Progenitor cell of endocrine pancreas (in vitro differentiated cells): ENCODE measurements at regions not wholly inside any gene's neighbourhood (a gene's known extent, or its start where the extent isn't known, plus 50 kb on each side); places are given as distances from the start of the nearest gene placed in this dataset.

Experiments
- DNase-seq: peaks from one replicate; pipeline ENCODE4 v3.0.0; 2021; ENCODE audit warnings: low spot score; ENCODE audit not compliant: unreplicated experiment
- H3K27ac Mint-ChIP-seq: 2 replicates; pipeline ENCODE4 v1.8.0; 2021; ENCODE audit warnings: mild to moderate bottlenecking, moderate library complexity, mixed read lengths
- H3K27me3 Mint-ChIP-seq: 2 replicates; pipeline ENCODE4 v1.8.0; 2021; ENCODE audit warnings: mixed read lengths
- H3K36me3 Mint-ChIP-seq: 2 replicates; pipeline ENCODE4 v1.8.0; 2022; ENCODE audit warnings: mixed read lengths; ENCODE audit not compliant: insufficient read depth
- H3K4me1 Mint-ChIP-seq: 2 replicates; pipeline ENCODE4 v1.8.0; 2021; ENCODE audit warnings: low read depth, mixed read lengths
- H3K4me3 Mint-ChIP-seq: 2 replicates; pipeline ENCODE4 v1.8.0; 2021; ENCODE audit warnings: low read depth, mild to moderate bottlenecking, moderate library complexity, mixed read lengths
- H3K9me3 Mint-ChIP-seq: 2 replicates; pipeline ENCODE4 v1.8.0; 2021; ENCODE audit warnings: low read depth, mixed read lengths
- TF ChIP-seq, protein P1 (sequence below): fragments of 200-600 bp; sonication (generic); IDR thresholded peaks from one replicate; pipeline ENCODE4 v1.5.0; 2021; ENCODE audit warnings: antibody characterized with exemption, mild to moderate bottlenecking; ENCODE audit not compliant: unreplicated experiment

DNA sequence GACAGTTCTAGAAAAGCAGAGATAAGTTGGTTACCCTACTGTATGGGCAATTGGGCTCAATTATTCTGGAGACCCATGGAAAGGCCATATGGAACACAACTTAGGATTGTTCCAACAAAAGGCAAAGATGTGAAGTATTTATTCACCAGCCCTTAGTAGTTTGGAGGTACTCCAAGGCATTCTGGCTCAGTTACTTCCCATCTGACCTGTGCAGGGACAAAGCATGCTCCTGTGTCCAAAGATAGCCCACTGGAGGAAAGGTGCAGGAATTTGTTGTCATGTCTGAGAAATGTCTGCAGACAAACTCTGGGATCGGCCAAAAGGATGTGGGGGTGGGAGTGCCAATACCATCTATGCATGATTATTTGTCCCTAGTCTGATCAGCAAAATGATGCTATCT, 279.5 kb upstream of the PTGER4 start:
- H3K4me1 Mint-ChIP-seq = no peaks in the 10 kb centered on the region
- no peaks in the 10 kb centered on the region for H3K27me3 Mint-ChIP-seq
- no peak overlapping the region for H3K4me3 Mint-ChIP-seq
- no peak overlapping the region for H3K27ac Mint-ChIP-seq
- TF ChIP-seq, protein P1, sequence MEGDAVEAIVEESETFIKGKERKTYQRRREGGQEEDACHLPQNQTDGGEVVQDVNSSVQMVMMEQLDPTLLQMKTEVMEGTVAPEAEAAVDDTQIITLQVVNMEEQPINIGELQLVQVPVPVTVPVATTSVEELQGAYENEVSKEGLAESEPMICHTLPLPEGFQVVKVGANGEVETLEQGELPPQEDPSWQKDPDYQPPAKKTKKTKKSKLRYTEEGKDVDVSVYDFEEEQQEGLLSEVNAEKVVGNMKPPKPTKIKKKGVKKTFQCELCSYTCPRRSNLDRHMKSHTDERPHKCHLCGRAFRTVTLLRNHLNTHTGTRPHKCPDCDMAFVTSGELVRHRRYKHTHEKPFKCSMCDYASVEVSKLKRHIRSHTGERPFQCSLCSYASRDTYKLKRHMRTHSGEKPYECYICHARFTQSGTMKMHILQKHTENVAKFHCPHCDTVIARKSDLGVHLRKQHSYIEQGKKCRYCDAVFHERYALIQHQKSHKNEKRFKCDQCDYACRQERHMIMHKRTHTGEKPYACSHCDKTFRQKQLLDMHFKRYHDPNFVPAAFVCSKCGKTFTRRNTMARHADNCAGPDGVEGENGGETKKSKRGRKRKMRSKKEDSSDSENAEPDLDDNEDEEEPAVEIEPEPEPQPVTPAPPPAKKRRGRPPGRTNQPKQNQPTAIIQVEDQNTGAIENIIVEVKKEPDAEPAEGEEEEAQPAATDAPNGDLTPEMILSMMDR = no peak
- DNase-seq = no peak
- no peaks in the 10 kb centered on the region for H3K36me3 Mint-ChIP-seq
- no peaks in the 10 kb centered on the region for H3K9me3 Mint-ChIP-seq

DNA sequence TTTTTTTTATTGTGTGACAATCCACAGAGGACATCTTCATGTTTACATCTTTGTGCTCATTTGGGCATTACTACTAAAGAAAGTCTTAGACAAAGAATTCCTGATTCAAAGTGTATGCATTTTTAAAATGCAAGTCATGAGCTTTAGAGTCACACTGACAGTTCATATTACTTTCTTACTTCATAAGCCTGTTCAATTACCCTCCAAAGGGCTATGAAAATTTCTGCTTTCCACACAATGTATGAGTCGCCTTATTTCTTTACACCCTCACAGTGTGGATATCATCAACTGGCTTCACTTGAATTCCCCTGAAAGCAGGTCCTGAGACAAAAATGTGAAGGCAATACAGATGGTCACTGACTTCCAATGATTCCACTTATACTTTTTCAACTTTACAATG, 280.4 kb upstream of the PTGER4 start:
- H3K4me3 Mint-ChIP-seq = no peak overlapping the region
- H3K9me3 Mint-ChIP-seq = no peaks in the 10 kb centered on the region
- TF ChIP-seq, protein P1 = no peak
- no peak for DNase-seq
- no peaks in the 10 kb centered on the region for H3K4me1 Mint-ChIP-seq
- no peaks in the 10 kb centered on the region for H3K36me3 Mint-ChIP-seq
- no peak overlapping the region for H3K27ac Mint-ChIP-seq
- H3K27me3 Mint-ChIP-seq = no peaks in the 10 kb centered on the region

DNA sequence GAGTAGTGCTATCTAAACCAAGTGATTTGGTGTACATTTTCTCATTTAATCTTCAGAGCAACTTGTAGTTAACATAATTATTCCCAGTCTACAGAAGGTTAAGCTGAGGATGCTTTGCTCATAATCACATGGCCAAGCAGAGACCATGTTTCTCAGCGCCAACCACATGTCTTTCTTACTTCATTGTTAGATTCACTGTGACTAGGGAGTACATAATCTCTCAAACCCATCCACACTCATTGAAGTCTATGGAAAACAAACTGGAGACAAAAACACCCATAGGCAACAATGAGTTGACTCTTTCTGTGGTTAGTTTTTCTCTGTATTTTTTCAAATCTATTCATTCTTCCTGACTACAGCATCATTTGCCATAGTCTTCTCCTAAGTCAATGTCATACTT, 281.7 kb upstream of the PTGER4 start:
- TF ChIP-seq, protein P1 = no peak
- no peaks in the 10 kb centered on the region for H3K9me3 Mint-ChIP-seq
- DNase-seq = no peak

DNA sequence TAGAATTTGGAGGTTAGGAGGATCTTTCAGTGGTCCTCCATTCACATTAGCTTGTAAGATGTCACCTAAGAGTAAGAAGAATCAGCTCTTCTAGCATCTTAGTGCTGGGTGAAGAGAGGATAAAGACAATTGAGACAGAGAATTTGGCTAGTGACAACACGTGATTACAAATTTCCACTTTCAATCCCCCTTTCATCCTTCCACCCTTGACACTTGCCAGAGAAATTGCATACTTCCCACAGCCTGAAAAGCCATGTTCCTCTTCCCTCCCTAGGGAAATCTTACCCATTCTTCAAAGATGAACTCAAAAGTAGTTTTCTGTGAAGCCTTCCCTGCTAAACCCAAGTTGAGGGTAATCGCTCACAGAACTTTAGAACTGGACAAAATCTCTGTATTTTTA, 282.6 kb upstream of the PTGER4 start:
- H3K4me1 Mint-ChIP-seq = no peaks in the 10 kb centered on the region
- TF ChIP-seq, protein P1 = no peak
- H3K4me3 Mint-ChIP-seq = no peak overlapping the region
- H3K27ac Mint-ChIP-seq = no peak overlapping the region
- DNase-seq = no peak
- no peaks in the 10 kb centered on the region for H3K36me3 Mint-ChIP-seq
- no peaks in the 10 kb centered on the region for H3K27me3 Mint-ChIP-seq
- no peaks in the 10 kb centered on the region for H3K9me3 Mint-ChIP-seq

More for the DNA sequence above, 281.7 kb upstream of the PTGER4 start:
- no peaks in the 10 kb centered on the region for H3K27me3 Mint-ChIP-seq
- no peaks in the 10 kb centered on the region for H3K4me1 Mint-ChIP-seq
- H3K27ac Mint-ChIP-seq = no peak overlapping the region
- no peak overlapping the region for H3K4me3 Mint-ChIP-seq
- no peaks in the 10 kb centered on the region for H3K36me3 Mint-ChIP-seq

DNA sequence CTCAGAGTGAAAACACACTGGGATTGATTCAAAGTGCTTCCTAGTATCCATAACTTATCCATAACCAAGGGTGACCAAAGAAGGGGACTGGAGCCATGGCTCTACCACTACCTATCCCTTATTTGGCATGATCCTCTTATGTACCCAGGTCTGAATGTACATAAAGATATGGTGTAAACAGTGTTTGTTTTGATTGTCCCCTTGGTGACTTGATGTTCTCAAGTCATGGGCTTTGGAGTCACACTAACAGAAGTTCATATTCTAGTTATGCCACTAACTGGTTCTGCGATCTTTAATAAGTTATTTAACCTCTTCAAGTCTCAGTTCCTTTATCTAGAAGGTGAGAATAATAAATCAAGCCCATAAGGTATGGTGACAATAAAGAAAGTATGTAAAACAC, 283.4 kb upstream of the PTGER4 start:
- no peaks in the 10 kb centered on the region for H3K4me1 Mint-ChIP-seq

More for the DNA sequence above, 283.4 kb upstream of the PTGER4 start:
- no peak for DNase-seq
- no peak overlapping the region for H3K27ac Mint-ChIP-seq
- no peak overlapping the region for H3K4me3 Mint-ChIP-seq
- TF ChIP-seq, protein P1 = no peak
- no peaks in the 10 kb centered on the region for H3K27me3 Mint-ChIP-seq
- no peaks in the 10 kb centered on the region for H3K36me3 Mint-ChIP-seq
- H3K9me3 Mint-ChIP-seq = no peaks in the 10 kb centered on the region
